ENCODE measurements at regions not wholly inside any gene's neighbourhood (a gene's known extent, or its start where the extent isn't known, plus 50 kb on each side); places are given as distances from the start of the nearest gene placed in this dataset.

DNA sequence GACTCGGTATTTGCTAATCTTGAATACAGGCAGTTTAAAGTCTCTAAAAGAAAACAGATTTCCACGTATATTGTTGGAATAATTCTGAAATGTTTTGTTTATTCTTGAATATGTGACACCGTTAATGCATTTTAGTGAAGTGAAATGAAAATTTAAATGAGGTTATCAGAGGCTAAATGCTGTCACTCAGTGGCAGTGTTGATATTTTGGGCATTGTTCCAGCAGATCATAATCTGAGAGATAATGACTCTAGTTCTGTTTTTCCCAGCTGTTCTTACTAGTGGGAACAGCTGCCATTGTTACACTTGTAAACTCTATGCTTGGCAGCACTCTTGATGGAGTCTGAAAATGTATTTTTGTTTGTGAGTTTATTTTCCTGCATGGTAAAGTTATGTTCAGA is 365.6 kb upstream of the SLC10A2 start:
- Histone ChIP-seq H3K27ac (ENCODE audit: low read depth in 1 of 2, low read length in 2 of 2) (no peak overlapping the region), H3K4me3 (ENCODE audit: low read length in 2 of 2) (no peak overlapping the region), H3K36me3 (ENCODE audit: control insufficient read depth in 1 of 2, insufficient read depth in 2 of 2, low read length in 1 of 2) (no peaks in the 10 kb centered on the region), H3K27me3 (ENCODE audit: control insufficient read depth in 1 of 2, insufficient read depth in 2 of 2, low read length in 1 of 2) (no peaks in the 10 kb centered on the region), H3K9me3 (ENCODE audit: control insufficient read depth, low read length) (no peaks in the 10 kb centered on the region), H3K4me1 (ENCODE audit: control insufficient read depth in 1 of 2, insufficient read depth in 2 of 2, low read length in 2 of 2) (no peaks in the 10 kb centered on the region)
- intact Hi-C loops (cut with DNase I) = no loop called here
- 29 to 39% methylated on average over 3 of the region's 3 CpGs for WGBS, 2 donors
- ATAC-seq (ENCODE audit: low FRiP score) (no peak), DNase-seq (no peak)

DNA sequence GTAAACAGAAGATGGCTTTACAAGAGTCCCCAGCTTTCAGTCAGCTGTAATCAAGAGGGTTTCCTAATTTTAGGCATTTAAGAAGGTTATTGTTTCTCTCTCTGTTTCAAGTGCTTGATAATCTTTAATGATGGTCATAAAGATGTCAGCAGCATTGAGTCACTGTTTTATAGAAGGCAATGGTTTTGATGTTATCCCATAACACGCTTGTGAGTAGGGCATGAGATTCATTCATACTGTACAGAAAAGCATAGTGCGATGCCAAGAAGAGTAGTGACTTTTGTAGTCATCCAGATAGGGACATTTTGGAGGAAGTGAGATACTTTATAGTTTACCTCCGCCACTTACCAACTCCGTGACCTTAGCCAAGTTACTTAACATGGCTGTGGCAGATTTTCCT is 364.2 kb upstream of the SLC10A2 start:
- DNase-seq = no peak
- Histone ChIP-seq H3K36me3 (ENCODE audit: control insufficient read depth in 1 of 2, insufficient read depth in 2 of 2, low read length in 1 of 2) (no peaks in the 10 kb centered on the region), H3K9me3 (ENCODE audit: control insufficient read depth, low read length) (no peaks in the 10 kb centered on the region), H3K4me1 (ENCODE audit: control insufficient read depth in 1 of 2, insufficient read depth in 2 of 2, low read length in 2 of 2) (no peaks in the 10 kb centered on the region), H3K27ac (ENCODE audit: low read depth in 1 of 2, low read length in 2 of 2) (no peak overlapping the region), H3K27me3 (ENCODE audit: control insufficient read depth in 1 of 2, insufficient read depth in 2 of 2, low read length in 1 of 2) (no peaks in the 10 kb centered on the region), H3K4me3 (ENCODE audit: low read length in 2 of 2) (no peak overlapping the region)
- no peak for ATAC-seq (ENCODE audit: low FRiP score)
- intact Hi-C loops (cut with DNase I) = no loop called here
- WGBS, 2 donors = 86 to 90% methylated on average over 4 of the region's 4 CpGs

GRCh38 chr13:103410002-103410401 is 343.8 kb upstream of the SLC10A2 start:
- ATAC-seq (ENCODE audit: low FRiP score) = no peak
- no peaks in the 10 kb centered on the region for H3K9me3 ChIP-seq (ENCODE audit: control insufficient read depth, low read length)
- intact Hi-C loops (cut with DNase I) = no loop called here
- H3K4me1 ChIP-seq (ENCODE audit: control insufficient read depth in 1 of 2, insufficient read depth in 2 of 2, low read length in 2 of 2) = no peaks in the 10 kb centered on the region
- no peak overlapping the region for H3K4me3 ChIP-seq (ENCODE audit: low read length in 2 of 2)
- H3K27ac ChIP-seq (ENCODE audit: low read depth in 1 of 2, low read length in 2 of 2) = no peak overlapping the region
- 72 to 83% methylated on average over 4 of the region's 4 CpGs for WGBS, 2 donors
- no peaks in the 10 kb centered on the region for H3K36me3 ChIP-seq (ENCODE audit: control insufficient read depth in 1 of 2, insufficient read depth in 2 of 2, low read length in 1 of 2)
- no peaks in the 10 kb centered on the region for H3K27me3 ChIP-seq (ENCODE audit: control insufficient read depth in 1 of 2, insufficient read depth in 2 of 2, low read length in 1 of 2)
- DNase-seq = no peak

DNA sequence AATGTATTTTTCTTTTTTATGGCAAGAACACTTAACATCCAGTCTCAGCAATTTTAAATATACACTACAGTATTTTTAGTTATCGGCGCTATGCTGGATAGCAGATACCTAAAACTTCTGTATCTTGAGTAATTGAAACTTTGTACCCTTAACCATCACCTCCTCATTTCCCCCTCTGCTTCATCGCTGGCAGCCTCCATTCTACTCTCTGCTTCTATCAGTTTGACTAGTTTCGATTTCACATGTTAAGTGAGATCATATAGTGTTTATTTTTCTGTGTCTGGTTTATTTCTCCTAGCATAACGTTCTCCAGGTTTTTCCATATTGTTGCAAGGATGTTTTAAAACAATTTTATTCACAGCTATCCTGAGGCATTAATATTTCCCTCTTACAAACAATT is 340.8 kb upstream of the SLC10A2 start:
- Histone ChIP-seq H3K36me3 (ENCODE audit: control insufficient read depth in 1 of 2, insufficient read depth in 2 of 2, low read length in 1 of 2) (no peaks in the 10 kb centered on the region), H3K4me1 (ENCODE audit: control insufficient read depth in 1 of 2, insufficient read depth in 2 of 2, low read length in 2 of 2) (no peaks in the 10 kb centered on the region), H3K27ac (ENCODE audit: low read depth in 1 of 2, low read length in 2 of 2) (no peak overlapping the region), H3K27me3 (ENCODE audit: control insufficient read depth in 1 of 2, insufficient read depth in 2 of 2, low read length in 1 of 2) (no peaks in the 10 kb centered on the region), H3K9me3 (ENCODE audit: control insufficient read depth, low read length) (no peaks in the 10 kb centered on the region), H3K4me3 (ENCODE audit: low read length in 2 of 2) (no peak overlapping the region)
- WGBS, 2 donors = 39 to 47% methylated on average over 5 of the region's 5 CpGs
- DNase-seq = no peak
- intact Hi-C loops (cut with DNase I) = no loop called here
- ATAC-seq (ENCODE audit: low FRiP score) = no peak

DNA sequence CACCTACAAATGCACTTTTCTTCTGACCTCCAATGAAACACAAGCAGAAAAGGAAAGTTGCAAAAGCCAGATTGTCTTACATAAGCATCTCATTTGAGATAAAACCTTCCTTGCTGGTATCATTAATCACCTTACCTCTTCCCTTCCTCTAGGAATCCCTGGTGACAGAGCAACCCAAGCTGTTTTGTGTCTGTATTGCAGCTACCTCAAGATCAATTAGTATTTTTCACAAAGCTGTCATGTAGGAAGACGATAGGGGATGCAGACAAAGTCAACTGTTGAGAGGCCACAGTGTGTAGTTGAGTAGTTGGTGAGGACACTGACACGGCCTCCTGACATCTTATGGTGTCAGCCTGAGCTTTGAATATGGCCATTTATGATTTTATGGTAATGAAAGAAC is 339.1 kb upstream of the SLC10A2 start:
- intact Hi-C loops (cut with DNase I) = no loop called here
- DNase-seq (no peak), ATAC-seq (ENCODE audit: low FRiP score) (no peak)
- Histone ChIP-seq H3K36me3 (ENCODE audit: control insufficient read depth in 1 of 2, insufficient read depth in 2 of 2, low read length in 1 of 2) (no peaks in the 10 kb centered on the region), H3K27ac (ENCODE audit: low read depth in 1 of 2, low read length in 2 of 2) (no peak overlapping the region), H3K4me3 (ENCODE audit: low read length in 2 of 2) (no peak overlapping the region), H3K27me3 (ENCODE audit: control insufficient read depth in 1 of 2, insufficient read depth in 2 of 2, low read length in 1 of 2) (no peaks in the 10 kb centered on the region), H3K9me3 (ENCODE audit: control insufficient read depth, low read length) (no peaks in the 10 kb centered on the region), H3K4me1 (ENCODE audit: control insufficient read depth in 1 of 2, insufficient read depth in 2 of 2, low read length in 2 of 2) (no peaks in the 10 kb centered on the region)
- WGBS, 2 donors = 81 to 86% methylated on average over 2 of the region's 2 CpGs

- H3K27ac ChIP-seq (ENCODE audit: low read depth in 1 of 2, low read length in 2 of 2) = no peak overlapping the region
- 47 to 61% methylated on average over 1 of the region's 1 CpG for WGBS, 2 donors
- intact Hi-C loops (cut with DNase I) = no loop called here
- H3K4me3 ChIP-seq (ENCODE audit: low read length in 2 of 2) = no peak overlapping the region
- H3K36me3 ChIP-seq (ENCODE audit: control insufficient read depth in 1 of 2, insufficient read depth in 2 of 2, low read length in 1 of 2) = no peaks in the 10 kb centered on the region
- ATAC-seq (ENCODE audit: low FRiP score) (peak; percentile 38), DNase-seq (no peak)
- no peaks in the 10 kb centered on the region for H3K9me3 ChIP-seq (ENCODE audit: control insufficient read depth, low read length)
- H3K27me3 ChIP-seq (ENCODE audit: control insufficient read depth in 1 of 2, insufficient read depth in 2 of 2, low read length in 1 of 2) = no peaks in the 10 kb centered on the region
- H3K4me1 ChIP-seq (ENCODE audit: control insufficient read depth in 1 of 2, insufficient read depth in 2 of 2, low read length in 2 of 2) = no peaks in the 10 kb centered on the region
These were observed 337.6 kb upstream of the SLC10A2 start for GRCh38 chr13:103403814-103404213.

GRCh38 chr13:103403148-103403740 is 337.0 kb upstream of the SLC10A2 start:
- H3K27me3 ChIP-seq (ENCODE audit: control insufficient read depth in 1 of 2, insufficient read depth in 2 of 2, low read length in 1 of 2) = no peaks in the 10 kb centered on the region
- H3K4me1 ChIP-seq (ENCODE audit: control insufficient read depth in 1 of 2, insufficient read depth in 2 of 2, low read length in 2 of 2) = no peaks in the 10 kb centered on the region
- no peaks in the 10 kb centered on the region for H3K36me3 ChIP-seq (ENCODE audit: control insufficient read depth in 1 of 2, insufficient read depth in 2 of 2, low read length in 1 of 2)
- intact Hi-C loops (cut with DNase I) = no loop called here
- ATAC-seq (ENCODE audit: low FRiP score) (no peak), DNase-seq (no peak)
- H3K4me3 ChIP-seq (ENCODE audit: low read length in 2 of 2) = no peak overlapping the region
- 83 to 88% methylated on average over 4 of the region's 4 CpGs for WGBS, 2 donors
- no peak overlapping the region for H3K27ac ChIP-seq (ENCODE audit: low read depth in 1 of 2, low read length in 2 of 2)
- H3K9me3 ChIP-seq (ENCODE audit: control insufficient read depth, low read length) = no peaks in the 10 kb centered on the region

GRCh38 chr13:103395139-103395538 is 328.9 kb upstream of the SLC10A2 start:
- H3K4me3 ChIP-seq (ENCODE audit: low read length in 2 of 2) = no peak overlapping the region
- H3K4me1 ChIP-seq (ENCODE audit: control insufficient read depth in 1 of 2, insufficient read depth in 2 of 2, low read length in 2 of 2) = no peaks in the 10 kb centered on the region
- no peaks in the 10 kb centered on the region for H3K36me3 ChIP-seq (ENCODE audit: control insufficient read depth in 1 of 2, insufficient read depth in 2 of 2, low read length in 1 of 2)
- H3K9me3 ChIP-seq (ENCODE audit: control insufficient read depth, low read length) = peaks cover 5% of the 10 kb centered on the region
- WGBS, 2 donors = 80 to 84% methylated on average over 2 of the region's 2 CpGs
- intact Hi-C loops (cut with DNase I) = no loop called here
- no peak overlapping the region for H3K27ac ChIP-seq (ENCODE audit: low read depth in 1 of 2, low read length in 2 of 2)
- no peak for DNase-seq
- no peaks in the 10 kb centered on the region for H3K27me3 ChIP-seq (ENCODE audit: control insufficient read depth in 1 of 2, insufficient read depth in 2 of 2, low read length in 1 of 2)
- no peak for ATAC-seq (ENCODE audit: low FRiP score)

- Histone ChIP-seq H3K4me1 (ENCODE audit: control insufficient read depth in 1 of 2, insufficient read depth in 2 of 2, low read length in 2 of 2) (no peaks in the 10 kb centered on the region), H3K27me3 (ENCODE audit: control insufficient read depth in 1 of 2, insufficient read depth in 2 of 2, low read length in 1 of 2) (no peaks in the 10 kb centered on the region), H3K36me3 (ENCODE audit: control insufficient read depth in 1 of 2, insufficient read depth in 2 of 2, low read length in 1 of 2) (no peaks in the 10 kb centered on the region), H3K4me3 (ENCODE audit: low read length in 2 of 2) (no peak overlapping the region), H3K27ac (ENCODE audit: low read depth in 1 of 2, low read length in 2 of 2) (no peak overlapping the region), H3K9me3 (ENCODE audit: control insufficient read depth, low read length) (peaks cover 5% of the 10 kb centered on the region)
- ATAC-seq (ENCODE audit: low FRiP score) (no peak), DNase-seq (no peak)
- intact Hi-C loops (cut with DNase I) = no loop called here
- WGBS, 2 donors = 76 to 83% methylated on average over 2 of the region's 2 CpGs
These were observed 328.4 kb upstream of the SLC10A2 start for GRCh38 chr13:103394618-103395017.

All from aorta (tissue), 5 donors.